ENCODE measurements at regions not wholly inside any gene's neighbourhood (a gene's known extent, or its start where the extent isn't known, plus 50 kb on each side); places are given as distances from the start of the nearest gene placed in this dataset.

- Mint-ChIP-seq H3K27me3 (peaks cover 9% of the 10 kb centered on the region), H3K36me3 (no peaks in the 10 kb centered on the region), H3K27ac (no peak overlapping the region), H3K4me3 (no peak overlapping the region), H3K9me3 (peaks cover 0 to 2% (median 2%) of the 10 kb centered on the region in 3 donors), H3K4me1 (peaks cover 3 to 18% (median 6%) of the 10 kb centered on the region in 3 donors)
These were observed 202.0 kb downstream of the HRH4 start for GRCh38 chr18:24662412-24662821.

GRCh38 chr18:24663026-24663425, 202.6 kb downstream of the HRH4 start:
- Mint-ChIP-seq H3K27ac (no peak overlapping the region), H3K36me3 (no peaks in the 10 kb centered on the region), H3K9me3 (peaks cover 0 to 2% (median 2%) of the 10 kb centered on the region in 3 donors), H3K4me1 (peaks cover 3 to 18% (median 6%) of the 10 kb centered on the region in 3 donors), H3K27me3 (peaks cover 9% of the 10 kb centered on the region), H3K4me3 (no peak overlapping the region)

- peaks cover 11% of the 10 kb centered on the region for H3K27me3 Mint-ChIP-seq
- H3K9me3 Mint-ChIP-seq: peaks cover 0 to 2% (median 0%) of the 10 kb centered on the region in 3 donors
- H3K4me3 Mint-ChIP-seq: no peak overlapping the region
- H3K27ac Mint-ChIP-seq: no peak overlapping the region
- no peaks in the 10 kb centered on the region for H3K4me1 Mint-ChIP-seq
- H3K36me3 Mint-ChIP-seq: peaks cover 1% of the 10 kb centered on the region
These were observed 208.6 kb downstream of the HRH4 start for GRCh38 chr18:24669015-24669414.

GRCh38 chr18:24669502-24669901, 209.1 kb downstream of the HRH4 start:
- no peak overlapping the region for H3K4me3 Mint-ChIP-seq
- peaks cover 11% of the 10 kb centered on the region for H3K27me3 Mint-ChIP-seq
- peaks cover 1% of the 10 kb centered on the region for H3K36me3 Mint-ChIP-seq
- H3K27ac Mint-ChIP-seq: no peak overlapping the region
- no peaks in the 10 kb centered on the region for H3K4me1 Mint-ChIP-seq
- H3K9me3 Mint-ChIP-seq: no peaks in the 10 kb centered on the region

GRCh38 chr18:24672165-24672941, 211.9 kb downstream of the HRH4 start:
- H3K4me1 Mint-ChIP-seq: no peaks in the 10 kb centered on the region
- no peaks in the 10 kb centered on the region for H3K9me3 Mint-ChIP-seq
- no peak overlapping the region for H3K27ac Mint-ChIP-seq
- peaks cover 10% of the 10 kb centered on the region for H3K27me3 Mint-ChIP-seq
- peaks cover 1% of the 10 kb centered on the region for H3K36me3 Mint-ChIP-seq
- H3K4me3 Mint-ChIP-seq: no peak overlapping the region

- no peak overlapping the region for H3K4me3 Mint-ChIP-seq
- peaks cover 1% of the 10 kb centered on the region for H3K36me3 Mint-ChIP-seq
- H3K4me1 Mint-ChIP-seq: no peaks in the 10 kb centered on the region
- no peak overlapping the region for H3K27ac Mint-ChIP-seq
- H3K27me3 Mint-ChIP-seq: peaks cover 12% of the 10 kb centered on the region
- H3K9me3 Mint-ChIP-seq: no peaks in the 10 kb centered on the region
These were observed 213.8 kb downstream of the HRH4 start for GRCh38 chr18:24674200-24674599.

- no peaks in the 10 kb centered on the region for H3K4me1 Mint-ChIP-seq
- no peak overlapping the region for H3K27ac Mint-ChIP-seq
- no peaks in the 10 kb centered on the region for H3K9me3 Mint-ChIP-seq
- peaks cover 1% of the 10 kb centered on the region for H3K36me3 Mint-ChIP-seq
- peaks cover 13% of the 10 kb centered on the region for H3K27me3 Mint-ChIP-seq
- no peak overlapping the region for H3K4me3 Mint-ChIP-seq
These were observed 214.2 kb downstream of the HRH4 start for GRCh38 chr18:24674605-24675004.

GRCh38 chr18:24677011-24677410, 216.6 kb downstream of the HRH4 start:
- Mint-ChIP-seq H3K4me1 (no peaks in the 10 kb centered on the region), H3K9me3 (no peaks in the 10 kb centered on the region), H3K4me3 (no peak overlapping the region), H3K27ac (no peak overlapping the region), H3K27me3 (peaks cover 11% of the 10 kb centered on the region), H3K36me3 (no peaks in the 10 kb centered on the region)

- Mint-ChIP-seq H3K27me3 (peaks cover 9% of the 10 kb centered on the region), H3K4me3 (no peak overlapping the region), H3K27ac (no peak overlapping the region)
These were observed 217.7 kb downstream of the HRH4 start for GRCh38 chr18:24678107-24678506.

GRCh38 chr18:24678626-24679025, 218.2 kb downstream of the HRH4 start:
- H3K4me3 Mint-ChIP-seq: no peak overlapping the region
- peaks cover 6% of the 10 kb centered on the region for H3K27me3 Mint-ChIP-seq
- H3K27ac Mint-ChIP-seq: peak overlapping the region in 1 of 3 donors; percentile 16
- H3K9me3 Mint-ChIP-seq: no peaks in the 10 kb centered on the region
- no peaks in the 10 kb centered on the region for H3K4me1 Mint-ChIP-seq
- H3K36me3 Mint-ChIP-seq: no peaks in the 10 kb centered on the region

More at GRCh38 chr18:24678107-24678506, 217.7 kb downstream of the HRH4 start:
- no peaks in the 10 kb centered on the region for H3K9me3 Mint-ChIP-seq
- no peaks in the 10 kb centered on the region for H3K36me3 Mint-ChIP-seq
- no peaks in the 10 kb centered on the region for H3K4me1 Mint-ChIP-seq

- no peaks in the 10 kb centered on the region for H3K4me1 Mint-ChIP-seq
- H3K4me3 Mint-ChIP-seq: no peak overlapping the region
- H3K36me3 Mint-ChIP-seq: no peaks in the 10 kb centered on the region
- H3K9me3 Mint-ChIP-seq: no peaks in the 10 kb centered on the region
- peaks cover 6% of the 10 kb centered on the region for H3K27me3 Mint-ChIP-seq
- peak overlapping the region in 2 of 3 donors; percentile 2 to 16 for H3K27ac Mint-ChIP-seq
These were observed 218.6 kb downstream of the HRH4 start for GRCh38 chr18:24679062-24679461.

- H3K36me3 Mint-ChIP-seq: no peaks in the 10 kb centered on the region
- H3K4me1 Mint-ChIP-seq: no peaks in the 10 kb centered on the region
- H3K27me3 Mint-ChIP-seq: peaks cover 4% of the 10 kb centered on the region
- H3K4me3 Mint-ChIP-seq: no peak overlapping the region
- H3K27ac Mint-ChIP-seq: no peak overlapping the region
- H3K9me3 Mint-ChIP-seq: peaks cover 0 to 3% (median 2%) of the 10 kb centered on the region in 3 donors
These were observed 223.5 kb downstream of the HRH4 start for GRCh38 chr18:24683925-24684324.

- Mint-ChIP-seq H3K4me3 (no peak overlapping the region), H3K27me3 (peaks cover 3% of the 10 kb centered on the region)
These were observed 225.0 kb downstream of the HRH4 start for GRCh38 chr18:24685254-24685959.

GRCh38 chr18:24695168-24695567, 234.7 kb downstream of the HRH4 start:
- Mint-ChIP-seq H3K27ac (no peak overlapping the region), H3K9me3 (peaks cover 9 to 34% (median 20%) of the 10 kb centered on the region in 3 donors), H3K4me3 (no peak overlapping the region), H3K36me3 (no peaks in the 10 kb centered on the region), H3K27me3 (peaks cover 4% of the 10 kb centered on the region), H3K4me1 (no peaks in the 10 kb centered on the region)

More at GRCh38 chr18:24685254-24685959, 225.0 kb downstream of the HRH4 start:
- Mint-ChIP-seq H3K36me3 (no peaks in the 10 kb centered on the region), H3K4me1 (no peaks in the 10 kb centered on the region), H3K9me3 (peaks cover 0 to 4% (median 3%) of the 10 kb centered on the region in 3 donors), H3K27ac (no peak overlapping the region)

- H3K4me1 Mint-ChIP-seq: no peaks in the 10 kb centered on the region
- peaks cover 1% of the 10 kb centered on the region for H3K27me3 Mint-ChIP-seq
- H3K36me3 Mint-ChIP-seq: no peaks in the 10 kb centered on the region
- H3K4me3 Mint-ChIP-seq: no peak overlapping the region
- H3K9me3 Mint-ChIP-seq: peaks cover 2 to 10% (median 8%) of the 10 kb centered on the region in 3 donors
- H3K27ac Mint-ChIP-seq: no peak overlapping the region
These were observed 241.6 kb downstream of the HRH4 start for GRCh38 chr18:24702001-24702515.
